ENCODE measurements at regions not wholly inside any gene's neighbourhood (a gene's known extent, or its start where the extent isn't known, plus 50 kb on each side); places are given as distances from the start of the nearest gene placed in this dataset.

GRCh38 chr6:112481211-112481610 lies 134.1 kb downstream of the RFPL4B start:
- TF ChIP-seq POLR2A (IDR thresholded peaks at IDR 0.05; ENCODE audit: low read length): no peak
- no peak for TF ChIP-seq GATA1 (IDR thresholded peaks at IDR 0.05; ENCODE audit: low read depth, low read length)
